GM19467 (cell line): ENCODE measurements at regions not wholly inside any gene's neighbourhood (a gene's known extent, or its start where the extent isn't known, plus 50 kb on each side); places are given as distances from the start of the nearest gene placed in this dataset.
"Not testable (repeated sequence)": the region's sequence is repeated elsewhere in the genome, so short reads cannot be mapped to it uniquely, and the experiment has no call there.

Experiments
- ATAC-seq: cut with Tn5 transposase; IDR thresholded peaks from one replicate; pipeline ENCODE4 v1.9.1; 2021; ENCODE audit warnings: mild to moderate bottlenecking, moderate library complexity; ENCODE audit not compliant: unreplicated experiment

- no peak for ATAC-seq
These were observed 603.5 kb upstream of the ADAMTS5 start for GRCh38 chr21:27570306-27570868.

- no peak for ATAC-seq
These were observed 602.9 kb upstream of the ADAMTS5 start for GRCh38 chr21:27569831-27570230.

GRCh38 chr21:27569091-27569490 lies 602.2 kb upstream of the ADAMTS5 start:
- ATAC-seq: no peak

GRCh38 chr21:27567381-27567780 lies 600.5 kb upstream of the ADAMTS5 start:
- no peak for ATAC-seq

- no peak for ATAC-seq
These were observed 599.6 kb upstream of the ADAMTS5 start for GRCh38 chr21:27566521-27566920.

GRCh38 chr21:27565364-27565763 lies 598.5 kb upstream of the ADAMTS5 start:
- no peak for ATAC-seq

GRCh38 chr21:27564684-27565301 lies 597.9 kb upstream of the ADAMTS5 start:
- no peak for ATAC-seq

GRCh38 chr21:27562303-27562702 lies 595.4 kb upstream of the ADAMTS5 start:
- no peak for ATAC-seq

GRCh38 chr21:27561116-27561515 lies 594.2 kb upstream of the ADAMTS5 start:
- no peak for ATAC-seq

- ATAC-seq: no peak
These were observed 590.5 kb upstream of the ADAMTS5 start for GRCh38 chr21:27557356-27557755.

GRCh38 chr21:27555996-27556395 lies 589.1 kb upstream of the ADAMTS5 start:
- no peak for ATAC-seq

GRCh38 chr21:27550287-27550686 lies 583.4 kb upstream of the ADAMTS5 start:
- no peak for ATAC-seq

GRCh38 chr21:27548486-27548885 lies 581.6 kb upstream of the ADAMTS5 start:
- ATAC-seq: no peak

GRCh38 chr21:27545754-27546349 lies 579.0 kb upstream of the ADAMTS5 start:
- ATAC-seq: no peak

- ATAC-seq: not testable (repeated sequence)
These were observed 575.2 kb upstream of the ADAMTS5 start for GRCh38 chr21:27542126-27542525.

GRCh38 chr21:27536319-27536718 lies 569.4 kb upstream of the ADAMTS5 start:
- ATAC-seq: no peak

GRCh38 chr21:27535188-27535587 lies 568.3 kb upstream of the ADAMTS5 start:
- no peak for ATAC-seq

GRCh38 chr21:27534206-27534605 lies 567.3 kb upstream of the ADAMTS5 start:
- ATAC-seq: no peak

GRCh38 chr21:27532076-27532475 lies 565.2 kb upstream of the ADAMTS5 start:
- ATAC-seq: no peak

GRCh38 chr21:27528697-27529096 lies 561.8 kb upstream of the ADAMTS5 start:
- no peak for ATAC-seq

- no peak for ATAC-seq
These were observed 559.6 kb upstream of the ADAMTS5 start for GRCh38 chr21:27526451-27526850.

GRCh38 chr21:27525780-27526179 lies 558.9 kb upstream of the ADAMTS5 start:
- ATAC-seq: no peak

- ATAC-seq: no peak
These were observed 552.5 kb upstream of the ADAMTS5 start for GRCh38 chr21:27519361-27519760.
